ENCODE measurements at regions not wholly inside any gene's neighbourhood (a gene's known extent, or its start where the extent isn't known, plus 50 kb on each side); places are given as distances from the start of the nearest gene placed in this dataset.
A peak's percentile ranks its signal among the peaks of the same experiment; 100 is the strongest.

DNA sequence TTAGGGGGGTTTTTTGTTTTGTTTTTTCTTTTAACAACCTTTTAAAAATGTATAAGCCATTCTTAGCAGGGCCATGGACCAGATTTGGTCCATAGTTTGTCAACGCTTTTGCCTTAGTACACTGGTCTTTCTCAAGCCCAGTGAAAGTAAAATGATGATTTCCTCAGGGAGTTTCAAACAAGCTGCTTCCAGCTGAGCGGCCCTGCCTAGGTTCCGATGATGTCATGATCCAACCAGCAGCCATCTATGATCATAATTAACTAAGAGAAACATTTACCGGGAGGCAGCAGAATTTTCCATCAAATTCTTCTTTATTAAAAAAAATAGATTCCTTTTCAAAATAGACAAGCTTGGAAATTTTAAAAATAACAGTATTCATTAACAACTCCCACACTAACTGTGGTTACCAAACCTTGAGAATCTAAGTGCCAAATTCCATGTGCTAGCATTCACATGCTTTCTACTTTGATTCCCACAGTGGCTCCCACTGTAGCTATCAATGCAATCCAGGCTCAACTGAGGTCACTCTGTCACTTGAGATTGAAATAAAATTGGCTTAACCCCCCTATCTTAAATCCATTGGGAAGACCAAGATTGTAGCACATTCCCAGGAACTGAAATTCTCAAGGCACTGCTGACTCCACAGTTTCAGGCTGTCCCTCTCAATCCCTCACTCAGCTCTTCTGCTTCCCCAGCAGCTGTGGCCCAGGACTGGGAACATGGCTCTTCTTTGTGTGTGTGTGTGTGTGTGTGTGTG, 148.9 kb downstream of the RNF152 start:
- Histone ChIP-seq H3K4me3 (no peak overlapping the region), H3K36me3 (no peaks in the 10 kb centered on the region), H3K27me3 (no peaks in the 10 kb centered on the region), H3K27ac (peak overlapping the region in 3 of 5 donors; percentile 47 to 63 (median 54)), H3K9me3 (no peaks in the 10 kb centered on the region), H3K4me1 (peaks cover 0 to 10% (median 2%) of the 10 kb centered on the region in 4 donors)
- WGBS, 5 donors: 70 to 89% (median 81%) methylated on average over 4 of the region's 4 CpGs
- TF ChIP-seq, protein P1, sequence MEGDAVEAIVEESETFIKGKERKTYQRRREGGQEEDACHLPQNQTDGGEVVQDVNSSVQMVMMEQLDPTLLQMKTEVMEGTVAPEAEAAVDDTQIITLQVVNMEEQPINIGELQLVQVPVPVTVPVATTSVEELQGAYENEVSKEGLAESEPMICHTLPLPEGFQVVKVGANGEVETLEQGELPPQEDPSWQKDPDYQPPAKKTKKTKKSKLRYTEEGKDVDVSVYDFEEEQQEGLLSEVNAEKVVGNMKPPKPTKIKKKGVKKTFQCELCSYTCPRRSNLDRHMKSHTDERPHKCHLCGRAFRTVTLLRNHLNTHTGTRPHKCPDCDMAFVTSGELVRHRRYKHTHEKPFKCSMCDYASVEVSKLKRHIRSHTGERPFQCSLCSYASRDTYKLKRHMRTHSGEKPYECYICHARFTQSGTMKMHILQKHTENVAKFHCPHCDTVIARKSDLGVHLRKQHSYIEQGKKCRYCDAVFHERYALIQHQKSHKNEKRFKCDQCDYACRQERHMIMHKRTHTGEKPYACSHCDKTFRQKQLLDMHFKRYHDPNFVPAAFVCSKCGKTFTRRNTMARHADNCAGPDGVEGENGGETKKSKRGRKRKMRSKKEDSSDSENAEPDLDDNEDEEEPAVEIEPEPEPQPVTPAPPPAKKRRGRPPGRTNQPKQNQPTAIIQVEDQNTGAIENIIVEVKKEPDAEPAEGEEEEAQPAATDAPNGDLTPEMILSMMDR (IDR thresholded peaks at IDR 0.05): no peak
- TF ChIP-seq POLR2AphosphoS5 (IDR thresholded peaks at IDR 0.05): no peak
- TF ChIP-seq EP300 (IDR thresholded peaks at IDR 0.05): no peak
- TF ChIP-seq POLR2A (IDR thresholded peaks at IDR 0.05): no peak
- intact Hi-C loops (cut with DNase I; ENCODE audit: low total_unique reads): no loop called here
- peak in 1 of 2 donors; percentile 65 for DNase-seq

DNA sequence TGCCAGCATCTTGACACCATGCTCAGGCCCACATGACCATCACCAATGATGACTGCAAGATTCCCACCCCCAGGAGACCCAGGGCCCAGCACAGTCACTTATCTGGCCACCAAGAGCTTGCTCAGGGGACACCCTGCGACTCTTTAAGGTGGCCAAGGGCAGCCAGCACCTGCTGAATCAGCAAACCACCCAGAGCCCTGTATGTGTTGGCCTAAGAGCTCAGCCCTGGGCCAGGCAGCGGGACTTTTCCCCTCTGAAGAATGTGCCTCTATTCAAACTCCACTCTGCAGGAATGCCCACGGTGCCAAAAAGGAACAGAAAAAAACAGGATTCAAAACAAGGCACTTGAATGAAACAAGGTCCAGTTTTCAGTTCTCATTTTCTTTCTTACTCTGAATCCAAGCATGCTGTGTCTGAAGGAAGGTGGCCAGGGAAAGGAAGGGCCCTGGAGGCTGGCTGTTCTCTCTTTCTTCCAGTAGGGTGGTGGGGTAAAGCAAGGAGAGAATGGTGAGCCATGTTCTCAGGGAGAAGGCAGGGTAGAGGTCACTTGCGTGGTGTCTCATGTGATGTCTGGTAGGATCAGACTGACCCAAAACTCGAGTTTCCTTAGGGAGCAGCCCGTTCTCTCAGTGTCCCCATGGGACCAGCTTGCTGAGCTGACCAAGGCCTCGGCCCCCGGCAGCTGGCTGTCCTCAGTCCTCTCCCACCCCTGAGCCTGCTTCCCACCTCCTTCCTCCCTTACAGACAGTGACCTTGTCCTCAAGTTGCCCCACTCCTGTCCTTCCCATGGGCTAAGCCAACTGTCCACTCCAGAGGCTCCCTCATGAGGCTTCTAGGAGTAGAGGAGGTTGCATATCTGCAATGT, 150.0 kb downstream of the RNF152 start:
- H3K4me3 ChIP-seq: no peak overlapping the region
- 75 to 91% (median 79%) methylated on average over 7 to 8 of the region's 8 CpGs for WGBS, 5 donors
- H3K36me3 ChIP-seq: no peaks in the 10 kb centered on the region
- peak overlapping the region in 3 of 5 donors; percentile 47 to 63 (median 54) for H3K27ac ChIP-seq
- intact Hi-C loops (cut with DNase I; ENCODE audit: low total_unique reads): no loop called here
- no peak for TF ChIP-seq POLR2A (IDR thresholded peaks at IDR 0.05)
- no peak for TF ChIP-seq POLR2AphosphoS5 (IDR thresholded peaks at IDR 0.05)
- TF ChIP-seq, protein P1 (IDR thresholded peaks at IDR 0.05): no peak
- TF ChIP-seq EP300 (IDR thresholded peaks at IDR 0.05): no peak
- DNase-seq: no peak
- H3K9me3 ChIP-seq: no peaks in the 10 kb centered on the region
- peaks cover 6 to 12% (median 8%) of the 10 kb centered on the region in 4 donors for H3K4me1 ChIP-seq
- no peaks in the 10 kb centered on the region for H3K27me3 ChIP-seq

DNA sequence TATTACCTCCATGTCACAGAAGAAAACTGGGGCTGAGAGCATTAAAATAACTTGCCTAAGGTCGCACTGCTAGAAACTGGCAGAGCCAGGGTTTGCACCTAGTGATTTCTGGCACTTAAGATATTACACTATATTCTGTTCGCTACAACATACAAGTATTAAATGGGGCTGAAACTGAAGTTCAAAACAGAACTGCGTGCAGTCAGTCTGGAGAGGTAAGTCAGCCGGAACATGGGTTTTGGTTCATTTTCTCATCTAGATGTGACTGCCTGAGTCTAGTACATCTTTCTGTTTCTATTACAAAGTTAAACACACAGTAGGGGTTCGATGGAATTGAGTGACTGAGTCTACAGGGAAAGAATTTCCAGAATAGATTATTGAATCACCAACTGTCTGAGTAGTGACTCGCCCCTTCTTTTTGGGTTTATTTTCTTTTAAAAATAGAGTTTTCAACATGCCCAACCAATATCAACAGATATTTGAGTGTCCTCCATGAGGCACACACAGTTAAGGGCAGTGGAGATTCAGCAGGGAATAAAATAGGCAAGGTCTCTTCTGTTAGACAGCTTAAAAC, 150.8 kb downstream of the RNF152 start:
- no peak for TF ChIP-seq POLR2A (IDR thresholded peaks at IDR 0.05)
- no peak for TF ChIP-seq POLR2AphosphoS5 (IDR thresholded peaks at IDR 0.05)
- TF ChIP-seq, protein P1 (IDR thresholded peaks at IDR 0.05): no peak
- intact Hi-C loops (cut with DNase I; ENCODE audit: low total_unique reads): no loop called here
- no peak for DNase-seq
- Histone ChIP-seq H3K36me3 (no peaks in the 10 kb centered on the region), H3K27ac (no peak overlapping the region), H3K9me3 (no peaks in the 10 kb centered on the region), H3K27me3 (no peaks in the 10 kb centered on the region), H3K4me3 (no peak overlapping the region), H3K4me1 (peaks cover 6 to 12% (median 8%) of the 10 kb centered on the region in 4 donors)
- 58 to 87% (median 74%) methylated on average over 6 of the region's 6 CpGs for WGBS, 5 donors

DNA sequence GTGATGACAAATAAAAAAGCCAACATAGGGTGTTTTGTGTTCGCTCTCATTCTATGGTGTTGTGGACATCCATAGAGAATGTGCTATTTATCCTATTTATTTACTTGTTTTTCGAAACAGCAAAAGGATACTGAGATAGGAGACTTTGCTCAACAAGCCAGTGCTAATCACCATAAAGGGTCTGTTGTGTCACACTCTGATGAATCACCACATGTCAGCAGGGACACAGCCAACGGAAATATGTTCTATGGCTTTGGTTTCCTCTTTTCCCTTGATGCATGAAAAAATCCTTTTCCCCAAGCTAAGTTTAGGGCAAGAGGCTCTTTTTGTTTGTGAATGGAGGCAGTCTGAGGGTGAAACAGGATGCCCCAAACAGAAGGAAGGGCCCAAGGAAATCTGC, 154.3 kb downstream of the RNF152 start:
- Histone ChIP-seq H3K4me1 (peaks cover 27 to 38% (median 34%) of the 10 kb centered on the region in 4 donors), H3K36me3 (no peaks in the 10 kb centered on the region), H3K4me3 (no peak overlapping the region), H3K27ac (peak overlapping the region; percentile 22 to 81 (median 67)), H3K9me3 (no peaks in the 10 kb centered on the region), H3K27me3 (no peaks in the 10 kb centered on the region)
- no peak for TF ChIP-seq EP300 (IDR thresholded peaks at IDR 0.05)
- TF ChIP-seq, protein P1 (IDR thresholded peaks at IDR 0.05): no peak
- no peak for TF ChIP-seq POLR2AphosphoS5 (IDR thresholded peaks at IDR 0.05)
- no peak for TF ChIP-seq POLR2A (IDR thresholded peaks at IDR 0.05)
- WGBS, 5 donors: 74 to 78% (median 76%) methylated on average over 3 of the region's 3 CpGs
- intact Hi-C loops (cut with DNase I; ENCODE audit: low total_unique reads): no loop called here
- no peak for DNase-seq
